ENCODE measurements at regions not wholly inside any gene's neighbourhood (a gene's known extent, or its start where the extent isn't known, plus 50 kb on each side); places are given as distances from the start of the nearest gene placed in this dataset.

DNA sequence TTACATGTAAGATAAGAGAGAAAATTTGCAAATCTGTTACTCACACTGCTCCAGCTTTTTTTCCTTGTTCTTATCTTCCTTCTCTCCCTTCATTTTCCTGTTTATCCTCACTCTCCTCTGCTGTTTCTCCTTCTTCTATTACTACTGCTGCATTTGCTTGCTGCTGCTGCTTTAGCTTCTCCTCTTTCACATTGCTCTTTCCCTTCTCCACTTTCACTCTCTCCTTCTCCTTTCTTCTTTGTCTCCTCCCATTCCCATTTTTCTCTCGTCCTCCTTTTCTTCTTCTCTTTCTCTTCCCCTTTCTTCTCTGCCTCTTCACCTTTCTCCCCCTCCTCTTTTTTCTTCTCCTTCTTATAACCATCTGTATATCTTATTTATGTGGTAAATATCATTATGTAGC lies 288.6 kb downstream of the CDH9 start:
- Histone ChIP-seq H3K23me2 (ENCODE audit: insufficient read length, low read depth, low read length, poor library complexity, severe bottlenecking) (no peaks in the 10 kb centered on the region), H3K4me1 (ENCODE audit: insufficient read depth, low read length) (no peaks in the 10 kb centered on the region), H3K79me1 (ENCODE audit: insufficient read depth, low read depth, low read length, poor library complexity, severe bottlenecking) (no peaks in the 10 kb centered on the region), H3K27me3 (ENCODE audit: insufficient read depth, low read length) (no peaks in the 10 kb centered on the region), H4K8ac (replicated peaks; ENCODE audit: insufficient read length, low read depth, low read length) (no peak overlapping the region), H3K56ac (ENCODE audit: insufficient read length, low read depth, low read length) (no peak overlapping the region), H2AFZ (ENCODE audit: low read length) (no peak overlapping the region), H3K27ac (ENCODE audit: insufficient read length, low read depth, low read length) (no peak overlapping the region), H4K5ac (ENCODE audit: insufficient read length, low read depth, low read length) (no peak overlapping the region), H3K4me2 (ENCODE audit: insufficient read depth, insufficient read length, low read length) (no peak overlapping the region), H3K79me2 (ENCODE audit: insufficient read depth, low read length) (no peaks in the 10 kb centered on the region), H2BK20ac (ENCODE audit: low read depth, low read length, poor library complexity, severe bottlenecking) (no peak overlapping the region), H4K91ac (ENCODE audit: insufficient read length, low read depth, low read length) (no peak overlapping the region), H3K9me3 (ENCODE audit: control insufficient read depth, low read depth, low read length) (no peaks in the 10 kb centered on the region), H2BK15ac (ENCODE audit: low read depth, low read length) (no peak overlapping the region), H3K23ac (ENCODE audit: insufficient read length, low read depth, low read length) (no peak overlapping the region), H2BK120ac (ENCODE audit: low read depth, low read length, poor library complexity, severe bottlenecking) (no peak overlapping the region), H3K4ac (ENCODE audit: low read depth, low read length) (no peak overlapping the region), H3K9ac (ENCODE audit: extremely low read depth, insufficient read length, low read length) (no peak overlapping the region), H2BK12ac (ENCODE audit: insufficient read length, low read depth, low read length) (no peak overlapping the region), H4K20me1 (ENCODE audit: control insufficient read depth, insufficient read depth, insufficient read length) (no peaks in the 10 kb centered on the region), H3K14ac (ENCODE audit: insufficient read depth, low read length) (no peak overlapping the region), H2AK5ac (ENCODE audit: insufficient read length, low read length) (no peak overlapping the region), H3T11ph (ENCODE audit: low read length) (no peak overlapping the region), H3K18ac (ENCODE audit: insufficient read length, low read depth, low read length) (no peak overlapping the region), H2BK5ac (ENCODE audit: insufficient read length, low read length) (no peak overlapping the region)
- 100% methylated on average over 1 of the region's 1 CpG for WGBS (ENCODE audit: extremely low coverage, insufficient read length, low lambda C conversion rate)
- H3K27me3 Mint-ChIP-seq (ENCODE audit: low read depth), result no peaks in the 10 kb centered on the region
- no peaks in the 10 kb centered on the region for H3K36me3 Mint-ChIP-seq (ENCODE audit: insufficient read depth in 1 of 3, low read depth in 3 of 3)
- H3K9me3 Mint-ChIP-seq, result no peaks in the 10 kb centered on the region
- peak overlapping the region in 1 of 3 experiments; percentile 0; a peak in 2 of 7 replicates for H3K27ac Mint-ChIP-seq
- peaks cover 0 to 4% of the 10 kb centered on the region in 2 experiments; a peak in 1 of 4 replicates for H3K4me1 Mint-ChIP-seq
- no peak overlapping the region for H3K4me3 Mint-ChIP-seq
- no peak for TF ChIP-seq CTCF (conservative IDR thresholded peaks at IDR 0.05)
- no peak for DNase-seq
